ENCODE measurements at regions not wholly inside any gene's neighbourhood (a gene's known extent, or its start where the extent isn't known, plus 50 kb on each side); places are given as distances from the start of the nearest gene placed in this dataset.
"Not testable (repeated sequence)": the region's sequence is repeated elsewhere in the genome, so short reads cannot be mapped to it uniquely, and the experiment has no call there.

GRCh38 chr11:49783841-49784240 is 168.3 kb upstream of the OR4C13 start:
- not testable (repeated sequence) for TF ChIP-seq CTCF, POLR2A (IDR thresholded peaks at IDR 0.05)

All from heart left ventricle (tissue), 13 donors.